Germinal center (tissue), 1 donor: ENCODE measurements at regions not wholly inside any gene's neighbourhood (a gene's known extent, or its start where the extent isn't known, plus 50 kb on each side); places are given as distances from the start of the nearest gene placed in this dataset.

Source experiments
- DNase-seq: peaks from one replicate; pipeline ENCODE4 v3.0.0; 2012; ENCODE audit warnings: mixed read lengths, low spot score

DNA sequence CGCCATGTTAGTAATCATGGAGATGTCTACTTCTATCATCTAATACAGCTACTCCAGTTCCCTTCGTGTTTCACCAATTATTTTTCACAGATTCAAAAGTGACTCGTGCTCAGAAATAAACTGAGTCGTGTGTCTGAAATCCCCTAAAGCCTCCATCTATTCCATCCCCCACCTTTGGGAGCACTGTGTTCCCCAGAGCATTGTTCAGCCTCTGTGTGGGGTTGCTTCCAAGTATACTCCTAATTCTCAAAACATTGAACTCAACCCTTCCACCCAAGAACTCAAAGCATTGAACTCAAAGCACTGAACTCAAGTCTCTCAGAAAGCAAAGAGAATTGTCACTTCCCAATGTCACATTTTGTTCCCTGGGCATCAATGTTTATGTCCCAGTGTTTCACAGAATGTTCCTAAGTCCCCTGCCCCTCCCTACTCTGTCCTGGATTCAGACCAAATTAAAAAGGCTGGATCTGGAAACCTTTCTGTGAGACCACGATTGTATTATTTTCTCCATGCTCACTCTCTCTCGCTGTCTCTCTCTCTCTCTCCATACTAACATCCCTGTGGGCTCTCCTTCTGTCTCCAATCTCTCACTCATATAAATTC, 138.5 kb upstream of the QRFPR start:
- no peak for DNase-seq

DNA sequence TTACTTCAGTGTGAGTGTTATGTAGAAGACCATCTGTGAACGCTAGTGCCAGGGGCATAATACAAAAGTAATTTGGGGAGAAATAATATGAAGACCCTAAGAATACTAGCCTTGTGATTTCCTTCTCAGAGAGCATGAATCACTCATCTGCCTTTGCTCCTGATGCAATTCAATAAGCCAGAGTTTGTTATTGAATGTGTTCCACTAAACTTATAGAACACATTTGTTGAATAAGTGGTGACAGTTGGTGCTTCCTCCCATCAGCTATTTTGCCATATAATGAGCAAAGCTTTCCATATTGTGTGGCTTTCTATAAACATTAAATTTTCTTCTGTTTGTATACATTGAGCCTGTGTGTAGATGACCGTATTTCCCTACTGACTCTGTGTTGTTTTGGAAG, 136.4 kb upstream of the QRFPR start:
- no peak for DNase-seq

DNA sequence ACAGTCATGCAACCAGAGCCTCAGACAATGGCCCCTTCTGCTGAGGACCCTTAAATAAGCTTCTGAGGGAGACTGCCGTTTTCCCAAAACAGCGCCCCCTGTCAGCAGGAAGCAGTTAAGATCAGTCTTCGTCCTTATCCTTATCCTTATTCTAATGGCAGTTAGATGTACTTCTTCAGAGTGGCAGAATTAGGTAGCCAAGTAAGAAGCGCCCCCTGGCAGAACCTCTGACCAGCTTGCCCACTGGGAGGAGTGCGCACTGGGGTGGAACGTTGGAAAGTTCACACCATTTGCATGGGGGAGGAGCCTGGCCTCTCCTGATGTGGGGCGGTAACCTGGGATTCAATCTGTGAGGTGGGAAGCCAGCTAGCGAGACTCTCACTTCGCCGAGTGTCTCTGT, 133.6 kb upstream of the QRFPR start:
- no peak for DNase-seq

DNA sequence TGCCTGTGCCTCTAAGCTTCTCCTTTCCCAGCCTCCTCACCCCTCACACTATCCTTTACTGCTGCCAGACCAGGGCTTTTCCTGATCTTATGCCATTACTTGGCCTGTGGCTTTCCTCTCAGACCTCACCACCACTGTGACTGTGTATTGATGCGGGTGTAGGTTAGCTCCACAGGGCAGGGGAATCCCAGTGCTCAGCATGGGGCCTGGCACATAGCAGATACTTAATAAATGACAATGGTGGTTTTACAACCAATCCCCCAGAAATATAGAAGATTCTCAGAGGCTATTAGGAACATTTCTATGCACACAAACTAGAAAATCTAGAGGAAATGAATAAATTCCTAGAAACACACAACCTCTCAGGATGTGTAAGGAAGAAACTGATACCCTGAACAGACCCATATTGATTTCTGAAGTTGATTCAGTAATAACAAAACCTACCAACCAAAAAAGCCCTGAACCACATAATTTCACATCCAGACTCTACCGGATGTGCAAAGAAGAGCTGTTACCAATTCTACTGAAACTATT, 129.6 kb upstream of the QRFPR start:
- no peak for DNase-seq

DNA sequence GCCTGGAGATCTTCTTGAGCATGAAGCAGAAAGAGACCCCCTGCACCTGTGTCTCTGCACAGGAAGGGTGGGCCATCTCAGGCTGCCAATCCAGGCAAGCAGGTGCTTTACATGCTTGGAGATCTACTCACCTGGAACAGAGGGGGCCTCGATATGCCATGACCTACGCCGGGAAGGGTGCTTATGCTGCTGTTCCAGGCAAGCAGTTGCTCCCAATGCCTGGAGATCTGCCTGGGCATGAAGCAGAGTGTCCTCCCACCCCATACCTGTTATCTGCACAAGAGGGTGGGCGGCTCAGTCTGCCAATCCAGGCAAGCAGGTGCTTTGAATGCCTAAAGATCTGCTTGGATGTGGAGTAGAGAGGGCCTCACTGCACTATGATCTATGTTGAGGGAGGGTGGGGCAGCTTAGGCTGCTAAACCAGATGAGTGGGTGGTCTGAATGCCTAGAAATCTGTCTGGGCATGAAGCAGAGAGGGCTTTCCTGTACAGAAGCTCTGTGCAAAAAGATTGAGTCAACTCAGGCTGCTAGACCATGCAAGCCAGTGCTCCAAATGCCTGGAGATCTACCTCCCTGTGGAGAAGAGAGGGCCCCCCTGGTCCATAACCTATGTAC, 104.5 kb upstream of the QRFPR start:
- DNase-seq = no peak

DNA sequence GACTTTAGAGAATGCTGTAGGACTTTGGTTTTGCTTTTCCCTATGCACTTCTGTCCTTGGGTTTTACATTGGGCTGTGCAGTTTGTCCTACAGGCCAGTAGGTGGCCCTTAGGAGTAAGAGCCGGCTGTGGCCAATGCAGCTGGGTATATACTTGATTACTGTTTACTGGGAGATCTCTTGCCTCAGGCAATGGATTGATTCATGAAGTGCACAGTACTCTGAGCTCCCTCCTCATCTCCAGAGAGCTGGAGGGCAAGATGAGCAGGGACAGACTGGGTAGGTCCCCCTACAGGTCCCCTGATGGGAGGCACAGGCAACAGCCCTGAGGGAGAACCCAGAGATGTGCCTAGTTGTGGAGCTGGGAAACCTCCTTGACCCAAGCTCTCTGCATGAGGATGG, 103.8 kb upstream of the QRFPR start:
- DNase-seq = peak; percentile 7

DNA sequence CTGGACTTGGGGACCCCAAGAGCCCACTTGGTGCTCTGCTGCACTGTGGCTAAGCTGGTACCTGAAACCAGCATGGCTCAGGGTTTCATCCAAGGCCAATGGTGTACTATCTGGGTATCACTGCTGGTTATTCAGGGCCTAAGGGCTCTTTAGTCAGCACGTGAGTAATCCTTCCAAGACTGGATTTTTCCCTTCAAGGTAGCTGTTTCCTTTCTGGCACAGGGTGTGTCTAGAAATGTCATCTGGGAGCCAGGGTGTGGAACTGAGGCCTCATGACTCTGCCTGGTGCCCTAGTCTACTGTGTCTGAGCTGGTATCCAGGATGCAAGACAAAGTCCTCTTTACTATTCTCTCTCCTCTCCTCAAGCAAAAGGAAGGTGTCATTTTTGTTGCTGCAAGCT, 99.0 kb upstream of the QRFPR start:
- no peak for DNase-seq

DNA sequence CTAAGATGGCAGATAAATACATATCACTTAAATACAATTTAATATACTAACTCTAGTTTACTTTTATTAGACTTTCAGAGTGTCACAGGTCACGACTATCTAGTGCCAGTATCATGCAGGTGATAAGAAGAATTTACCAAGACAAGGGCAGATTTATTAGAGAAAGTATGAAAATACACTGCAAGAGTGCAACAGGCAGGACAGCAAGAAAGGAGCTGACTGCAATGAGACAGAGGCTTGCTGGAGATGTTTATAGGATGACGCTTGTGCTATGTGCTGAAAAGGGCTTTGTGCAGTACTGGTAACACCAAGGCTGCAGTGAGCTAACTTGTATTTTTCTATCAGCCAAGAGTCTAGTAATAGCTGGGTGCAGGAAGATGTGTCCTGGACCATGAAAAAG, 96.7 kb upstream of the QRFPR start:
- no peak for DNase-seq

DNA sequence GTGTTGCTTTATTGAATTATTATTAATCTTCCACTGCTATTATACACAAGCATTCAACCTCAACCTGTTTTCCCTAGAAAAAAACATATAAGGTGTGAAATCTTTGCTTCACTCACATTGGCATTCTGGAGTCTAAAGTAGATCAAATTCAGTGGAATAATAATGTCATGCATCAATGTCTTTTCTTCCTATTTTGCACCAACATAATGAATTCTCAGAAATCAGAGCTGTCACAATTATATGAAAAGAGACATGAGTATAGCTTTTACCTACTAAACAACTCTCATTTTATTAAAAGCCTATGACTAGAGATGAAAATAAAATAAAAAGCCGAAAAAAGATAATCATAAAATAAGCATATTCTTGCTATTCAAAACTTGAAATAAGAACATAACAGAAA, 96.3 kb upstream of the QRFPR start:
- no peak for DNase-seq

DNA sequence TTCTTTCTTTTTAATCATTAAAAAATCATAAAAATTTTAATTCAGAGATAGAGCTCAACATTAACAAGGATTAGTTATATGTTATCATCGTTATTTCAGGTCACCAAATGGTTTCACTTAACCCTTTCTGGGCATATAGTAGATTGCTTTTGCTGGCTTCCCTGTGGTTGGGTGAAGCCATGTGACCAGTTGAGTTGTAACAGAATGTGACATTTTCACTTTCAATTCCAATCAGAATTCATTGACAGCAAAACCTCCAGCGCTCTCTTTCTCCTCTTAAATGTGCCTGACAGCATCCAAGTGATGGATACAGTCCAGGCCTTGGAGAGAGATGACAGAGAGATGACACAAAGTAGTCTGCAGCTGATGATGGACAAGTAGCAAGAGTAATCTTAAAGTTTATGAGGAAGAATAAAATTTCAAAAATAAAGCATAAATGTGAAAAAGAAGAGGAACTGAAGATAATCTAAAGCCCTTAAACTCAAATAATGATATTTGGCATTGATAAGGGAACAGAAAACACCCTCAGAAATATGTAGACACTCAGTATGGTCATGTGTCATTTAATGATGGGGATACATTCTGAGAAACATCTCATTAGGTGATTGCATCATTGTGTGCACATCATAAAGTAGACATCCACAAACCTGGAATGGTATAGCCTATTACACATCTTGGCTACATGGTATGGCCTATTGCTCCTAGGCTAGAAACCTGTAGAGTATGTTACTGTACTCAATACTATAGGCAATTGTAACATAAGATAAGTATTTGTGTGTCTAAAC, 92.3 kb upstream of the QRFPR start:
- no peak for DNase-seq

DNA sequence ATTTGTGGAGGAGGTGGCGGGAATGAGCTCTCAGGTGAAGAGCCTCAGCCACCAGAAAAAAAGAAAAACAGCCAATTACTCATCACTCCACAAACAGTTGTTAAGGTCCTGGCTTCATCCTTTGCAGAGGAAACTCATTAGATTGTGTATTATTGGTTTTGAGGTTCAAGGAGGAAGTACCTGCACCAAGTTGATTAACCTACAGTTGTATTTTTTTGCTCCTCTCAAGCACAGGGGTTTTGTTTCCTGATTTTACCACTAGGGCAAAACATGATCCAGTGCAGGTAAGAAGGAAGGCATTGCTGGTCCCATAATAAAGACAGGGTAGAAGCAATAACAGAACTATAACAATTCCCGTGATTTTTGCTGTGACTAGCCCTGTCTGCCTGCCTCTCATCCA, 84.0 kb upstream of the QRFPR start:
- DNase-seq = no peak

DNA sequence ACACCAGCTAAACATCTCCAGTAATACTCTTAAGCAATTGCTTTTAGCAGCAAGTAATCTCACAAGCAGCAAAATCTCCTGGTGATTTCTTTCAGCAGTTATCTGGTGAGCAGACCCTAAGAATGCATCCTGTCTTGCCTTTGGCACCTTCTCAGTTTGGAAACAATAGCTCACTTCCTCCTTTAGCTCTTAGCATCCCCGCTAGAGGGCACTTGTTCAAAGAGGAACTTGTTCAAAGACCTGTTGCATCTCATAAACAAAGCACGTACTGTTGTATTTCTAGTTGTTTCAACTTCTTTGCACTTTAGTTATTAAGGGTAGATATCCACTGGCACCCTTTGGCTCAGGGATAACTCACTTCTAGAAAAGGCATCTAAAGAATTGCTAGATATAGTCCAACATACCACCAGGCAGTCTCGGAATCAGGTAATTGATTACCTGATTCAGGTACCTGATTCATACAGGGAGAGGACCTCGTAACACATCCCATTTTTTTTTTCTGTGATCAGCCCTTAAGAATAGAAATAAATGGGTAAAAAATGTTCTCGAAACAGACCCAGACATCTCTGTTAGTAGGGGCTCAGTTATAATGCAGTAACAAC, 81.9 kb upstream of the QRFPR start:
- peak; percentile 14 for DNase-seq

DNA sequence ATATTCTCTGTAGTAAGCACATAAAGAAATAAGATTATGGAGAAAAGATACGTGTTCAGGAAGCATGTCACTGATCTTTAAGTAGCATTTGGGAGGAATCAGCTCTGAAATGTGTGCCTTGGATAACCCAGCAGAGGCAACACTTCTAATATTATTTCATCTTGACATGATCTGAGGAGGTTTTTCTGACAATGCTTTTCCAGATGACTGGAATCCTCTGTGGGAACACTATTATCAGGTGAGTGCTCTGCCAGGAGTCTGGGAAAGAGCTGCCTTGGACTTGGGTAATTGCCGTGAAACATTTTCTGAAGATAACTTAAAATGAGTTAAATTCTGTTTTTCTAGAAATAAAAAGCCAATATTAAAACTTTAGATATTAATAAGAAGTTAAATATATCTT, 78.2 kb upstream of the QRFPR start:
- DNase-seq = no peak

DNA sequence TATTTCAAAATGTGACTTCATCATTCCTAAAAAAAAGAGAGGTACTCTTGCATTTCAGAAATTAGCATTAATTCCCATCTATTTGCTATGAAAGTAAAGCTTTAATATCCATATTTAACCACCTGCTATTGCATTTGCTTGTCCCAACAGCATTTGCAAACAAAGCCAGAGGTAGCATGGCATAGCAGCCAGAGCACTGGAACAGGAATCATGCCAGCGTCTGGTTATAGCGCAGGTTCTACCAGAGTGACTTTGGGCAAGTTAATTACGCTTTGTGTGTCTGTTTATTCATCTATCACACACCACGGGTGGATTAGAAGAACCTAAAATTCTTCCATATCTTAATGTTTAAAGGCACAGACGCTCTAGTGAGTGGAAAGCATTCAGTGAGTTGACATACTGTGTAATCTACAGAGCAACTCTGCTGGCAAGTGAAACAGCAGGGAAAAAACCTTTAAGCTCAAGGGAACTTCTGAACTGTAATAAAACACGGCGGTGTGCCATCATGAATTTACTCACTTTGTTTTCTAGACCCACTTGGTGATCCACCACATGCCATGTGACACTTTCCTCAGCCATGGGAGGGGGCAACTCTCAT, 76.6 kb upstream of the QRFPR start:
- DNase-seq = no peak

DNA sequence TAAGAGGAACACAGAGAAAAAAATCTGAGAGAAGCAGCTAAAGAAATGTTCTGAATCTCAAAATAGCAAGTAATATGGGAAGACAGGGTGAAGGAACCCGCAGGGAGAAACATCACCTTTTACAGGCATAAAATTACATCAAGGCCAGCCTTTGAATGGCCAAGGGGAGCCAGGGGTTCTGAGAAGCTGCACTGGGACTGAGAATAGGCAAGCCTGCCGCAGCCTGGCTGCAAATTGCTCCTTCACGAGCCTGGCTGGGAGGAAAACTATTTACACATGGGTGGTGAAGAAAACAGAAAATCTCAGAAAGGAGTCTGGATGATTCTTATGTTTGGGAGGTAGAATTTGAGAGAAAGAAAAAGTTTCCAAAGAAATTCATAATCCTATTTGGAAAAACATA, 74.5 kb upstream of the QRFPR start:
- no peak for DNase-seq

DNA sequence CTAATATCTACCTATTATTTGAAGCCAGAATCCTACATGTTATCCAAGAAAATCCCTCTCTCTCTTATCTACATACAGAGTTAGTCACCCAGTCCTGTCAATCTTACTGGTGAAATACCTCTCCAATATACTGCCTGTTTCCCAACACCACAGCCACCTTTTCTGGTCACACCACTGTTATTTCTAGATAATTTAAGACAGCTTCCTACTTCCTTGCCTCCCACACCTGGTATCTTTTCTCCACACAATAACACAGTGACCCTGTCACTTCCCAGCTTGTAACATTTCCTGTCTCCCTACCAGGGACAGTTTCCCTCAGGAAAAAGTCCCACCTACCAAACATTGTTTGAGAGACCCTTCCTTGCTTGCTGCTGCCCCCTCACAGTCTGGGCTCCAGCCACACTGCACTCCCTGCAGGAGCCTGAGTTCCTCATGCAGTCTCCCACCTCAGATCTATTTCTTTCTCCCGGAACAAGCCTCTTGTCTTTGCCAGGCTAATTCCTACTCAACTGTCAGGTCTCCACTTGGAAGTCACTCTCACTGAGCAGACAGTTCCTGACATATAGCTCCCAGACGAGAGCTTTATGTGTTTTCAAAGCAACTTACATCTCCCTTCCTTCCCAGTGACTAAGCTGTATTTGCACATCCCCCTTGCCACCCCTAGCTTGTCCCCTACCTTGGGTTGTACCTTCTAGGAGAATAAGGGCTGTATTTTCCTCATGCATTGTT, 73.6 kb upstream of the QRFPR start:
- DNase-seq = no peak

DNA sequence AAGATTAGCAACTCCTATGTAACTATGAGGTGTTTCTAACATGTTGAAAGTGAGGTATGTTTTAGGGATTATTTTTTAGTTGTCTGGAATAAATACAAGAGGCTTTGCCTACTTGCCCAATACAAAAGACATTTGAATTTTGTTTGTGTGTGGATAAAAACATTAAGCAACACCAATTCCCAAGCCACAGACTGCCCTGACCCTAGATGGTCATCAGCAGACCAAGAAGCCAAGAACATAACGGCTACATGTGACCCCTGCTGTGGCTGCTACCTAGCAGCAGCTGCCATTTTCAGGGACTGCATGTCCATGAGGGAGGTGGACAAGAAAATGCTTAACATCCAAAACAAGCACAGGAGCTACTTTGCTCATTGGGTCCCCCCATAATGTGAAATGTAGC, 70.5 kb upstream of the QRFPR start:
- DNase-seq = no peak

DNA sequence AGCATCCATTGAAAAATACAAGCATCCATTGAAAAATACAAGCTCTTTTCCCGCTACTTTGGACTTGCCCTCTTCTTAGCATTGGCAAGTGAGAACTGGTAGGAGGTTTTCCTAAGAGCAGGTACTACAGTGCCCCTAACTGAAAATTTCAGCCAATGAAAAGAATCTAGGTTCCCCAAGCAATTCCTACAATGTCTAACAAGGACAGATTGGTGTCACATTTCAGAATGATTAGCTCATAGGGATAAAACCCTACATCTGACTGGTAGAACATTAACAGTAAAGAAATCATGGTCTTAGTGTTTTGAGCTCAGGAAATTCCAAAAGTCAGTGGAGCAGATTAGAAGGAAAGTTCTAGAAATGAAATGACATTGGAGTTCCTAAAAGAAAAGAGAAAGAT, 68.6 kb upstream of the QRFPR start:
- no peak for DNase-seq

DNA sequence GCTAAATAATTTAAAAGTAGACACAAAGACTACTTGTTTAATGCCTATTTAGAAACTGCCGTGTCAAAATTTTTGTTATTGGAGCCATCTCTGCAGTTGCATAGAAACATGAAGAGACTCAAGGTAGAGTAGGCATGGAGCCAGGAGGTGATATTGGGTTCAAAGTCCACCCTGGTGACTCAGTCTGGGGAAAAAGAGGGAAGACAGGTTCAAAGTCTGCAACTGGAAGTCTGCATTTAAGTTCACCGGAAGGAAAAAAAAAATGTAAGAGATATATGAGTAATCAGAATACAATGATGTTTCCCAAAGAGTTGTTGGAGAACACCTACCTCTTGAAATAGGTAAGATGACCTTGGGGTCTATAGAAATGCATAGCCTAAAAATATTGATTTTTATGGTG, 67.4 kb upstream of the QRFPR start:
- DNase-seq = no peak

DNA sequence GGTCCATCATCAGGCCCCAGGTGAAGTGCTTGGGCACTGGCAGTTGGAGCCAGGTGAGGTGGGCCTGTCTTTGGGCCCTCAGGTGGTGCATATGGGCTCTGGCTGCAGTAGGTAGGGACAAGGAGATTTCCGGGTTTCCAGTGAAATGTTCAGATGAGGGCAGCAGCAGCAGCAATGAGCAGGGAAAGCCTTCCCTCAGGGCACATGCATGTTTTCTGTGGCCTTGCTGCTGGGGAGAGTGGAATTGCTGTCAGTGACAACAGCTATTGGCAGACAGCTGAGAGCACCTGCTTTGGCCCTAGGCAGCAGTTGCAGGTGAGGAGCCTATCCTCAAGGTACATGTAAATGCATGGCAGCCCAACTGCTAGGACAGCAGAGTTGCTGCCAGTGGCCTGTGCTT, 58.9 kb upstream of the QRFPR start:
- DNase-seq = no peak
